B cell (primary cell): ENCODE measurements at regions not wholly inside any gene's neighbourhood (a gene's known extent, or its start where the extent isn't known, plus 50 kb on each side); places are given as distances from the start of the nearest gene placed in this dataset.

Experiments used
- ATAC-seq: fragments of 200-7000 bp; cut with Tn5 transposase; one replicate; pipeline ENCODE4 v1.10.0; 2021; ENCODE audit warnings: low read depth, mild to moderate bottlenecking, moderate number of reproducible peaks, moderate library complexity
- CTCF ChIA-PET: fragments of 350-600 bp; sonication (Branson Sonifier 250); formaldehyde crosslinking; loops from one replicate; lab custom pipeline; 2021; ENCODE audit warnings: antibody characterized with exemption, inconsistent platforms; lab: Charles Lee
- POLR2A ChIA-PET: fragments of 350-600 bp; sonication (Branson Sonifier 250); formaldehyde crosslinking; loops from one replicate; lab custom pipeline; 2021; ENCODE audit warnings: antibody characterized with exemption; lab: Charles Lee
- DNase-seq: peaks from one replicate; pipeline ENCODE4 v3.0.0; 2013
- H2AFZ ChIP-seq: 2 replicates; pipeline ENCODE4 v1.6.1; 2012; ENCODE audit warnings: mild to moderate bottlenecking, low read depth, low read length; ENCODE audit not compliant: insufficient read depth, poor library complexity, severe bottlenecking
- H3K27ac ChIP-seq, 2 donors: 1 replicate in 1 of 2; 2 replicates in 1 of 2; pipeline ENCODE4 v1.5.1; 2012 to 2013; ENCODE audit warnings: low read length in 2 of 2, mild to moderate bottlenecking in 2 of 2, moderate library complexity in 1 of 2
- H3K27me3 ChIP-seq, 4 experiments: fragments of 200-600 bp in 1 of 4; sonication (generic) in 1 of 4; replicated peaks in 1 of 4; 1 replicate in 2 of 4; 2 replicates in 2 of 4; pipeline versions ENCODE4 v1.6.1 to v1.7.0; 2013 to 2016; ENCODE audit warnings: low read length in 3 of 4, mild to moderate bottlenecking in 2 of 4, mixed read lengths in 1 of 4, moderate library complexity in 1 of 4; ENCODE audit not compliant: insufficient read depth in 4 of 4, control insufficient read depth in 3 of 4; ENCODE audit errors: control extremely low read depth in 1 of 4
- H3K36me3 ChIP-seq, 2 experiments: replicated peaks in 1 of 2; 1 replicate in 1 of 2; 2 replicates in 1 of 2; pipeline versions ENCODE4 v1.6.1 to v1.7.1; 2013; ENCODE audit warnings: low read length in 1 of 2; ENCODE audit not compliant: insufficient read depth in 2 of 2, control insufficient read depth in 1 of 2; ENCODE audit errors: control extremely low read depth in 1 of 2, extremely low read depth in 1 of 2
- H3K4me1 ChIP-seq, 2 donors: fragments of 200-600 bp in 1 of 2; sonication (generic) in 1 of 2; 1 replicate in 1 of 2; 2 replicates in 1 of 2; pipeline versions ENCODE4 v1.5.1 to v1.6.1; 2013 to 2017; ENCODE audit warnings: low read length in 2 of 2; ENCODE audit not compliant: control insufficient read depth in 2 of 2, insufficient read depth in 2 of 2
- H3K4me2 ChIP-seq: replicated peaks from 2 replicates; pipeline ENCODE3; 2012; ENCODE audit warnings: mild to moderate bottlenecking, low read depth, low read length; ENCODE audit not compliant: poor library complexity, severe bottlenecking
- H3K4me3 ChIP-seq, 5 experiments: fragments of 200-600 bp in 1 of 5; sonication (generic) in 1 of 5; 1 replicate in 3 of 5; 2 replicates in 2 of 5; pipeline versions ENCODE4 v1.5.1 to v1.7.0; 2011 to 2016; ENCODE audit warnings: low read length in 4 of 5, mild to moderate bottlenecking in 4 of 5, low read depth in 2 of 5, control low read depth in 1 of 5, moderate library complexity in 1 of 5; ENCODE audit not compliant: insufficient read depth in 1 of 5; ENCODE audit errors: control extremely low read depth in 1 of 5, extremely low read depth in 1 of 5
- H3K79me2 ChIP-seq: fragments of 200-600 bp; sonication (generic); one replicate; pipeline ENCODE4 v1.6.0; 2016; ENCODE audit warnings: low read length; ENCODE audit not compliant: control insufficient read depth, insufficient read depth
- H3K9ac ChIP-seq: fragments of 200-600 bp; sonication (generic); 2 replicates; pipeline ENCODE4 v1.6.1; 2017; ENCODE audit warnings: mild to moderate bottlenecking, low read length, moderate library complexity
- H3K9me3 ChIP-seq, 3 donors: one replicate each; pipeline versions ENCODE4 v1.6.1 to v1.7.1; 2013; ENCODE audit warnings: low read length in 2 of 3; ENCODE audit not compliant: control insufficient read depth in 2 of 3, insufficient read depth in 1 of 3; ENCODE audit errors: control extremely low read depth in 1 of 3
- H4K20me1 ChIP-seq: 2 replicates; pipeline ENCODE4 v1.6.0; 2012; ENCODE audit warnings: mild to moderate bottlenecking, low read length; ENCODE audit not compliant: insufficient read depth, control insufficient read depth, poor library complexity, severe bottlenecking
- H3K27ac Mint-ChIP-seq: one replicate; pipeline ENCODE4 v1.8.0; 2021; ENCODE audit warnings: mixed read lengths
- H3K27me3 Mint-ChIP-seq: one replicate; pipeline ENCODE4 v1.8.0; 2021; ENCODE audit warnings: mixed read lengths
- H3K4me1 Mint-ChIP-seq: one replicate; pipeline ENCODE4 v1.8.0; 2021; ENCODE audit warnings: mixed read lengths
- H3K4me3 Mint-ChIP-seq: one replicate; pipeline ENCODE4 v1.8.0; 2021; ENCODE audit warnings: mixed read lengths
- H3K9me3 Mint-ChIP-seq: one replicate; pipeline ENCODE4 v1.8.0; 2022; ENCODE audit warnings: mixed read lengths; ENCODE audit not compliant: insufficient read depth
- CTCF ChIP-seq: fragments of 200-600 bp; IDR thresholded peaks from one replicate; pipeline ENCODE4 v1.8.0; 2022; ENCODE audit warnings: antibody characterized with exemption, mild to moderate bottlenecking
- EZH2 ChIP-seq: IDR thresholded peaks from 2 replicates; pipeline ENCODE4 v1.6.1; 2012; ENCODE audit warnings: borderline replicate concordance, low read depth, mild to moderate bottlenecking, moderate library complexity, low read length; ENCODE audit not compliant: insufficient read depth, poor library complexity, severe bottlenecking
- WGBS: methylation state at CpG from one replicate; pipeline ENCODE4 v1.1.5; 2013; ENCODE audit warnings: missing lambda C conversion rate; ENCODE audit not compliant: insufficient coverage; 5-methylcytosine and 5-hydroxymethylcytosine counted together
- intact Hi-C: fragments of 100-400 bp; cut with micrococcal nuclease; formaldehyde crosslinking; loops from one replicate; pipeline ENCODE4 v1.10.0; 2022

GRCh38 chr3:78076379-78076778, 1036.5 kb downstream of the ROBO2 start:
- H3K4me3 Mint-ChIP-seq: no peak overlapping the region
- H3K4me3 ChIP-seq: no peak overlapping the region
- H3K27ac Mint-ChIP-seq: no peak overlapping the region
- no peak for TF ChIP-seq CTCF
- TF ChIP-seq EZH2: no peak
- H3K79me2 ChIP-seq: no peaks in the 10 kb centered on the region
- POLR2A ChIA-PET: no interaction called here
- H2AFZ ChIP-seq: no peak overlapping the region
- peaks cover 0 to 2% (median 0%) of the 10 kb centered on the region in 3 donors for H3K9me3 ChIP-seq
- no peak overlapping the region for H3K4me2 ChIP-seq
- no peaks in the 10 kb centered on the region for H3K27me3 ChIP-seq
- H4K20me1 ChIP-seq: no peaks in the 10 kb centered on the region
- H3K4me1 Mint-ChIP-seq: no peaks in the 10 kb centered on the region
- H3K4me1 ChIP-seq: no peaks in the 10 kb centered on the region
- no peaks in the 10 kb centered on the region for H3K9me3 Mint-ChIP-seq
- H3K9ac ChIP-seq: no peak overlapping the region
- intact Hi-C loops: no loop called here
- ATAC-seq (no peak), DNase-seq (no peak)
- CTCF ChIA-PET: no interaction called here
- H3K27me3 Mint-ChIP-seq: no peaks in the 10 kb centered on the region
- no peaks in the 10 kb centered on the region for H3K36me3 ChIP-seq
- no peak overlapping the region for H3K27ac ChIP-seq

GRCh38 chr3:78077178-78077577, 1037.3 kb downstream of the ROBO2 start:
- Histone ChIP-seq H3K36me3 (no peaks in the 10 kb centered on the region), H3K79me2 (no peaks in the 10 kb centered on the region), H2AFZ (no peak overlapping the region), H3K4me1 (no peaks in the 10 kb centered on the region), H3K4me2 (no peak overlapping the region), H3K27me3 (no peaks in the 10 kb centered on the region), H3K9ac (no peak overlapping the region), H3K27ac (no peak overlapping the region), H4K20me1 (no peaks in the 10 kb centered on the region), H3K9me3 (no peaks in the 10 kb centered on the region), H3K4me3 (no peak overlapping the region)
- ATAC-seq (no peak), DNase-seq (no peak)
- H3K4me1 Mint-ChIP-seq: no peaks in the 10 kb centered on the region
- no peak for TF ChIP-seq EZH2
- TF ChIP-seq CTCF: no peak
- intact Hi-C loops: no loop called here
- CTCF ChIA-PET: no interaction called here
- H3K9me3 Mint-ChIP-seq: no peaks in the 10 kb centered on the region
- POLR2A ChIA-PET: no interaction called here
- H3K27ac Mint-ChIP-seq: no peak overlapping the region
- 65% methylated on average over 2 of the region's 4 CpGs for WGBS
- no peaks in the 10 kb centered on the region for H3K27me3 Mint-ChIP-seq
- no peak overlapping the region for H3K4me3 Mint-ChIP-seq
